ENCODE measurements at regions not wholly inside any gene's neighbourhood (a gene's known extent, or its start where the extent isn't known, plus 50 kb on each side); places are given as distances from the start of the nearest gene placed in this dataset.

DNA sequence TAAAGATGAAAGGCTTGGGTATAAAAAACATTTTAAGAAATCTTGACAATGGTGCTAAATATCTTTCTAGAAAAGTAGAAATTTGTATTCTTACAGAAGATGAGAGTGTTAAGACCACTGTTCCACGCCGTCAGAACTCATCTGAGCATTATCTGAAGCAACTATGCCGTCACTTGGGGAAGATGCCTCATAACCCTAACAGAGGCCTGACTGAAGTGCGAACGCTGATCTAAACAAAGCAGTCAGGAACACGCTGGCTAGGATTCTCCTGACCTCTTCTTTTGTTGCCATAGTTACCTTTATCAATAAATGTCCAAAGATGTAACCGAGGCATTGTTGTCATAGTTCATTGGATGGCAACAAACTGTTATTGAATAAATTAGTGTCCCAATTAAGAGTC lies 612.4 kb downstream of the LTN1 start:
- no peak for DNase-seq (ENCODE audit: extremely low spot score in 2 of 2)
- Histone ChIP-seq H3K4me1 (no peaks in the 10 kb centered on the region), H3K27me3 (no peaks in the 10 kb centered on the region), H3K9me3 (no peaks in the 10 kb centered on the region), H3K27ac (no peak overlapping the region), H3K4me3 (no peak overlapping the region), H3K36me3 (no peaks in the 10 kb centered on the region)
- intact Hi-C loops (cut with DNase I): no loop called here
- TF ChIP-seq, protein P1, sequence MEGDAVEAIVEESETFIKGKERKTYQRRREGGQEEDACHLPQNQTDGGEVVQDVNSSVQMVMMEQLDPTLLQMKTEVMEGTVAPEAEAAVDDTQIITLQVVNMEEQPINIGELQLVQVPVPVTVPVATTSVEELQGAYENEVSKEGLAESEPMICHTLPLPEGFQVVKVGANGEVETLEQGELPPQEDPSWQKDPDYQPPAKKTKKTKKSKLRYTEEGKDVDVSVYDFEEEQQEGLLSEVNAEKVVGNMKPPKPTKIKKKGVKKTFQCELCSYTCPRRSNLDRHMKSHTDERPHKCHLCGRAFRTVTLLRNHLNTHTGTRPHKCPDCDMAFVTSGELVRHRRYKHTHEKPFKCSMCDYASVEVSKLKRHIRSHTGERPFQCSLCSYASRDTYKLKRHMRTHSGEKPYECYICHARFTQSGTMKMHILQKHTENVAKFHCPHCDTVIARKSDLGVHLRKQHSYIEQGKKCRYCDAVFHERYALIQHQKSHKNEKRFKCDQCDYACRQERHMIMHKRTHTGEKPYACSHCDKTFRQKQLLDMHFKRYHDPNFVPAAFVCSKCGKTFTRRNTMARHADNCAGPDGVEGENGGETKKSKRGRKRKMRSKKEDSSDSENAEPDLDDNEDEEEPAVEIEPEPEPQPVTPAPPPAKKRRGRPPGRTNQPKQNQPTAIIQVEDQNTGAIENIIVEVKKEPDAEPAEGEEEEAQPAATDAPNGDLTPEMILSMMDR (IDR thresholded peaks at IDR 0.05): no peak
- no peak for TF ChIP-seq POLR2A (IDR thresholded peaks at IDR 0.05)
- no peak for TF ChIP-seq POLR2AphosphoS5 (IDR thresholded peaks at IDR 0.05; ENCODE audit: insufficient read depth in 1 of 2, low read depth in 1 of 2)

DNA sequence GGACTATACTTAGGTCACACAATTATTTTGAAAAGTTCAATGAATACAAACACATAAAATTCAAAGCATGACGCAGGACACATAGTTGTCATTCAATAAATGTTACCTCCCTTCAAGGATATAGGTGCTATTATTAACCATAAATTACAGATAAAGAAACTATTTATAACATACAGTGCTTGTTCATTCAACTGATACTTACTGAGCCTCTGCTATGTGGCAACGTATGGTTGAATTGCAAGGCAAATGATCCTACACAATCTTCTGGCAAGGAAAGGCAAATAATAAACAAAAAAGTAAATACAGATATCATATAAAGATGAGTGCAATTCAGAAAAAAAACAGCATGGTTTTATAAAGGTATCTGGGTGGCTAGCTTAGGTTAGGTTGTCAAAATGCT lies 614.7 kb downstream of the LTN1 start:
- H3K9me3 ChIP-seq: no peaks in the 10 kb centered on the region
- H3K4me1 ChIP-seq: no peaks in the 10 kb centered on the region
- intact Hi-C loops (cut with DNase I): no loop called here
- no peak overlapping the region for H3K4me3 ChIP-seq
- no peak for DNase-seq (ENCODE audit: extremely low spot score in 2 of 2)
- H3K27ac ChIP-seq: no peak overlapping the region
- no peaks in the 10 kb centered on the region for H3K27me3 ChIP-seq
- H3K36me3 ChIP-seq: no peaks in the 10 kb centered on the region
- TF ChIP-seq POLR2A (IDR thresholded peaks at IDR 0.05): no peak
- no peak for TF ChIP-seq POLR2AphosphoS5 (IDR thresholded peaks at IDR 0.05; ENCODE audit: insufficient read depth in 1 of 2, low read depth in 1 of 2)
- TF ChIP-seq, protein P1 (IDR thresholded peaks at IDR 0.05): no peak

DNA sequence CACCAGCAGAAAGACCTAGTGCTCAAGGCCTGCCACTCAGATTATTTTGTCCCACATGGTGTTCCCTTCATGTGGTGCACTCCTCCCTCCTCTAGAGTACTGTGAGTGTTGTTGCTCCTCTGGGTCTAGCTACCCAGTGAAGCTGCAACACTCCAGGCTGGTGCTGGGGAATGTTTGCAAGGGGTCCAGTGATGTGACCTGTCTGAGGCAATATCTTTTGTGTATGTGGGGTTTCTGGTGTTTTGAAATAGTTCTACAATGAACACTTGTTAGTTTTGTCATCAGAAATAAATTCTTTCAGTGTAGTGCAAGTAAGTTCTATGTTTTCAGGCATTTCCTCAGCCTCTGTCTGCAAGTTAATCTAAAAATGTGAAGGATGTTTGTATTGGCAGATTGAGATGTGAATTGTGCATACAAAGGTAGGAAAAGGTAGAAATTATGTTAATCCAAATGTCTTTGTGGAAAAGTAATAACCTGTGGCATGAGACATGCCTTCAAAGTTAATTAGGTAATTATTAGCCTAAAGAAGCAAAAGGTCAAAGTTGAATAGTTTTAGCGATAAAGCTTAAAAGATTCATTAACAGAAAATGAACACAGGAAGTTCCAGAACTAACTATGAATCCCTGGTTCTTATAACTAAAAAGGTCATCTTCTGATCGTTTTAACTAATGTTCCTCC lies 616.8 kb downstream of the LTN1 start:
- H3K4me3 ChIP-seq: no peak overlapping the region
- intact Hi-C loops (cut with DNase I): no loop called here
- H3K9me3 ChIP-seq: no peaks in the 10 kb centered on the region
- no peaks in the 10 kb centered on the region for H3K4me1 ChIP-seq
- H3K27me3 ChIP-seq: no peaks in the 10 kb centered on the region
- no peak for DNase-seq (ENCODE audit: extremely low spot score in 2 of 2)
- no peaks in the 10 kb centered on the region for H3K36me3 ChIP-seq
- TF ChIP-seq, protein P1 (IDR thresholded peaks at IDR 0.05): no peak
- TF ChIP-seq POLR2AphosphoS5 (IDR thresholded peaks at IDR 0.05; ENCODE audit: insufficient read depth in 1 of 2, low read depth in 1 of 2): no peak
- no peak for TF ChIP-seq POLR2A (IDR thresholded peaks at IDR 0.05)
- H3K27ac ChIP-seq: no peak overlapping the region

DNA sequence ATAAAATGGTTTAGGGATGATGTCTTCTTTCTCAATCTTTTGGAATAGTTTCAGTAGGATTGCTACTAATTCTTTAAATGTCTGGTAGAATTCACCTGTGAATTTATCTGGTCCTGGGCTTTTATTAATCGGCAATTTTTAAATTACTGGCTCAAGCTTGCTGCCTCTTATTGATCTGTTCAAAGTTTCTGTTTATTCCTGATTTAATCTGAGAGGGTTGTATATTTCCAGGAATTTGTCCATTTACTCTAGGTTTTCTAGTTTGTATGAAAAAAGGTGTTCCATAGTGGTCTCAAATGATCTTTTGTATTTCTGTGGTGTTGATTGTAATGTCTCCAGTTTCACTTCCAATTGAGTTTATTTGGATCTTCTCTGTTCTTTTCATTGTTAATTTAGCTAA lies 617.8 kb downstream of the LTN1 start:
- no peaks in the 10 kb centered on the region for H3K4me1 ChIP-seq
- H3K9me3 ChIP-seq: no peaks in the 10 kb centered on the region
- no peak for DNase-seq (ENCODE audit: extremely low spot score in 2 of 2)
- no peaks in the 10 kb centered on the region for H3K27me3 ChIP-seq
- H3K4me3 ChIP-seq: no peak overlapping the region
- TF ChIP-seq POLR2A (IDR thresholded peaks at IDR 0.05): no peak
- H3K36me3 ChIP-seq: no peaks in the 10 kb centered on the region
- H3K27ac ChIP-seq: no peak overlapping the region
- intact Hi-C loops (cut with DNase I): no loop called here

DNA sequence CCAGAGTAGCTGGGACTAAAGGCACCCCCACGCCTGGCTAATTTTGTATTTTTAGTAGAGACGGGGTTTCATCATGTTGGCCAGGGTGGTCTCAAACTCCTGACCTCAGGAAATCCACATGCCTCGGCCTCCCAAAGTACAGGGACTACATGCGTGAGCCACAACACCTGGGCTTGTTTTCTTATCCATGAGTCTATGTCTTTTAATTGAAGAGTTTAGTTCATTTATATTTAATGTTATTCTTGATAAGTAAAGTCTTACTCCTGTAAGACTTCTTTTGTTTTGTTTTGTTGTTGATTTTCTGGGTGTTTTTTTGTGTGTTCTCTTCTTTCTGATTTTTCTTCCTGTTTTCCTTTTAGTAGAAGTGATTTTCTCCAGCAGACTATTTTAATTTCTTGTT lies 621.0 kb downstream of the LTN1 start:
- TF ChIP-seq, protein P1 (IDR thresholded peaks at IDR 0.05): no peak
- no peak for TF ChIP-seq POLR2A (IDR thresholded peaks at IDR 0.05)
- TF ChIP-seq POLR2AphosphoS5 (IDR thresholded peaks at IDR 0.05; ENCODE audit: insufficient read depth in 1 of 2, low read depth in 1 of 2): no peak
- no peak for DNase-seq (ENCODE audit: extremely low spot score in 2 of 2)
- Histone ChIP-seq H3K9me3 (no peaks in the 10 kb centered on the region), H3K27ac (no peak overlapping the region), H3K4me1 (no peaks in the 10 kb centered on the region), H3K27me3 (no peaks in the 10 kb centered on the region), H3K36me3 (no peaks in the 10 kb centered on the region), H3K4me3 (no peak overlapping the region)
- intact Hi-C loops (cut with DNase I): no loop called here

All from vagina (tissue), 2 donors.